Epithelial cell of proximal tubule (primary cell): ENCODE measurements at regions not wholly inside any gene's neighbourhood (a gene's known extent, or its start where the extent isn't known, plus 50 kb on each side); places are given as distances from the start of the nearest gene placed in this dataset.

Source experiments
- DNase-seq: peaks from one replicate; pipeline ENCODE4 v3.0.0-alpha.2; 2011; ENCODE audit warnings: low read depth
- H3K4me3 ChIP-seq: 2 replicates; pipeline ENCODE4 v1.5.1; 2011; ENCODE audit warnings: low read depth, mild to moderate bottlenecking, low read length
- TF ChIP-seq, protein P1 (sequence below): conservative IDR thresholded peaks from 2 replicates; pipeline ENCODE4 v1.5.1; 2012; ENCODE audit warnings: low read depth, mild to moderate bottlenecking, low read length

DNA sequence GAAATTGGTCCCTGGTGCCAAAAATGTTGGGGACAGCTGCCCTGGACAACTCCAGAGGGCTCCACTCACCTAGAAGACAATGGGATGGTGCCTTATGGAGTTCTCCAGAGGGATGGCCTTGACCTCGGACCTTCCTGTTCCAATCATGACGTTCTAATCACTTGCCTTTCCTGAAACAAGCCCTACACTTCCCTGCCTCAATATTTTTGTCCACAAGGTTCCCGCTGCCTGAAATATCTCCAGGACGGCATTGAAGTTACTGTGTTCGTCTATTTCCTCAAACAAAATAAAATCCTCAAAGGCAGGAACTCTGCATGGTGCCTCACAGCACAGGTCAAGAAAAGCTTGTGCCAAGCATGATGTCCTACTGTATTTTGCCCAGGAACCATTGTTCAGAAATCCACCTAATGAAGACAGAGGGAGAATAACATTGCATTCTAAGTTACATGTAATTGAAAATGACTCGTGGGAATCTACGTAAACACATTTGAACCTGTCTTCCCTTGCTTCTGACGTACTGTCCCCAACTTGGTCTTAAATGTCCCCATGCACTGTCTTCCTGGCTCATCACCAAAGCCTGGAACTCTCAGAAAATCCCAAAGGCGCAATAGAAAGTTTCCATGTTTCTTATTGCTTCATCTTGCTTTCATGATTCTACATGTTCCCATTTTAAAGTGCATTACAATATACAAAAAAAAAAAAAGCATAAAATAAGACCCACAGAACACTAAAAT, 342.3 kb upstream of the NRP1 start:
- no peak overlapping the region for H3K4me3 ChIP-seq
- no peak for DNase-seq
- TF ChIP-seq, protein P1, sequence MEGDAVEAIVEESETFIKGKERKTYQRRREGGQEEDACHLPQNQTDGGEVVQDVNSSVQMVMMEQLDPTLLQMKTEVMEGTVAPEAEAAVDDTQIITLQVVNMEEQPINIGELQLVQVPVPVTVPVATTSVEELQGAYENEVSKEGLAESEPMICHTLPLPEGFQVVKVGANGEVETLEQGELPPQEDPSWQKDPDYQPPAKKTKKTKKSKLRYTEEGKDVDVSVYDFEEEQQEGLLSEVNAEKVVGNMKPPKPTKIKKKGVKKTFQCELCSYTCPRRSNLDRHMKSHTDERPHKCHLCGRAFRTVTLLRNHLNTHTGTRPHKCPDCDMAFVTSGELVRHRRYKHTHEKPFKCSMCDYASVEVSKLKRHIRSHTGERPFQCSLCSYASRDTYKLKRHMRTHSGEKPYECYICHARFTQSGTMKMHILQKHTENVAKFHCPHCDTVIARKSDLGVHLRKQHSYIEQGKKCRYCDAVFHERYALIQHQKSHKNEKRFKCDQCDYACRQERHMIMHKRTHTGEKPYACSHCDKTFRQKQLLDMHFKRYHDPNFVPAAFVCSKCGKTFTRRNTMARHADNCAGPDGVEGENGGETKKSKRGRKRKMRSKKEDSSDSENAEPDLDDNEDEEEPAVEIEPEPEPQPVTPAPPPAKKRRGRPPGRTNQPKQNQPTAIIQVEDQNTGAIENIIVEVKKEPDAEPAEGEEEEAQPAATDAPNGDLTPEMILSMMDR = no peak

GRCh38 chr10:33674986-33675599, 340.6 kb upstream of the NRP1 start:
- TF ChIP-seq, protein P1 = no peak
- H3K4me3 ChIP-seq = no peak overlapping the region
- DNase-seq = no peak

DNA sequence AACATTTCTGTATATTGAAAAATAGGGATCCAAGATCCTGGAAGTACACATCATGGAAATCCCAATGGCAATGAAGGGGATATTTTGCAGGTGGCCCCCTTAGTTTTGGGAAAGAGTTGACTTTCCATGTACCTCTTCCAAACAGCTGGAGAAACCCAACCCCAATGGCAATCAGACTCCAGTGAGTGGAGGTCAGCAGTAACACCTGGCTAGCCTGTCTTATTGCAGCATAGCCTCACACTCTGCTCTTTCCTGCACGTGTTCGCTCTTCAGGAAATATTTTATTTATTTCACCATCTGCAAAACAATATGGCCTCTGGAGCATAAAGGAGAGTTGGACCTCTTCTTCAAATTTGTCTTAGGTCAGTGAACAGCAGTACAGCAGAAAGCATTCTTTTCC, 340.0 kb upstream of the NRP1 start:
- no peak for DNase-seq
- H3K4me3 ChIP-seq = no peak overlapping the region
- TF ChIP-seq, protein P1 = no peak

- TF ChIP-seq, protein P1 = no peak
- DNase-seq = no peak
- no peak overlapping the region for H3K4me3 ChIP-seq
Measured at GRCh38 chr10:33673839-33674415, 339.5 kb upstream of the NRP1 start.

- no peak for DNase-seq
- TF ChIP-seq, protein P1 = no peak
- no peak overlapping the region for H3K4me3 ChIP-seq
Measured at GRCh38 chr10:33669904-33670303, 335.4 kb upstream of the NRP1 start.

DNA sequence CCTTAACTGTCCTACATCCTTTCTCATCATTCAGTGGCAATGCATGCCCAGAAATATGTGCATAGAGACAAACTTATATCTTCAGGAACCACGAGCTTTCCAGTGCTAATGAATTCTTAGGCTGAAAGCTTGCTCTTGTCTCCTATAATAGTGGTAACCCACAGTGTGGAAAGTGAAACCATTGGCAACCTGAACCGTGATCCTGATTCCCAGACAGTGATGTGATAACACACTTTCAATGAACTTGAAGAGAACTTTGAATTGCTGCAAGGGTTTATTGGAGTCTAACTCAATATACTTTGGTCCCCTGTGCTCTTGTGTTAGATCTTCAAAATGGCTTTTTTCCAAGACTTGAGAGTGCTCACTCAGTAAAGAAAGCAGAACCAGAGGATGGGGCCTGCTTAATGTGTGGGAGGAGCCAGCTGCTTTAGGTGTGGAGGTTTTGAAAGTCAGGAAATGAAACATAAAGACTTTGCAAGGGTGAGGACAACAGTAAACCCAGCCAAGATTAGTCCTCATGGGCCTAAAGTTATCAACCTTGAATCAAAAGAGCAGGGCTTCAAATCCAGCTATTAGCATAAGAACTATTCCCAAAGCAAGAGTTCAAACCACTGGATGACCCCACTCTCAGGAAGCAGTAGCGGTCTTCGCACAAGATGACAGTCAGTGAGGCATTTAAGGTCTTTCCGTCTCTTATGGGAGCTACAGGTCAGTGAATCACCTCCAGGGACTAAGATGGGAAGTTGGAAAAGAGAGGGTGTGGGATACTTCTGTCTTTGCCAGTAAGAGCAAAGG, 332.4 kb upstream of the NRP1 start:
- no peak overlapping the region for H3K4me3 ChIP-seq
- TF ChIP-seq, protein P1 = no peak
- DNase-seq = no peak
